ENCODE measurements at regions not wholly inside any gene's neighbourhood (a gene's known extent, or its start where the extent isn't known, plus 50 kb on each side); places are given as distances from the start of the nearest gene placed in this dataset.

- TF ChIP-seq ZBTB20 (tag by site-specific recombination; IDR thresholded peaks at IDR 0.05) (no peak), ZNF18 (tag by site-specific recombination; IDR thresholded peaks at IDR 0.05) (no peak), SALL2 (tag by site-specific recombination; IDR thresholded peaks at IDR 0.05; ENCODE audit: borderline replicate concordance) (no peak), PRDM4 (tag by site-specific recombination; IDR thresholded peaks at IDR 0.05) (no peak), ZNF16 (tag by site-specific recombination; IDR thresholded peaks at IDR 0.05; ENCODE audit: low read depth) (no peak), ZFP3 (tag by site-specific recombination; IDR thresholded peaks at IDR 0.05; ENCODE audit: low read depth) (no peak)
Observed at GRCh38 chr17:6352801-6353560, 81.9 kb downstream of the AIPL1 start (continued).

GRCh38 chr17:6352016-6352415 lies 82.9 kb downstream of the AIPL1 start:
- H3K27ac ChIP-seq (ENCODE audit: extremely low read depth, low read depth, low read length): no peak overlapping the region
- POLR2A ChIA-PET: interaction anchor here (0.7 kb wide), 1 partner anchor 825 kb away, joined by 3 read pairs; no protein-coding TSS in a partner anchor
- H3K36me3 ChIP-seq (ENCODE audit: control insufficient read depth in 2 of 2, insufficient read depth in 1 of 2, low read length in 2 of 2): no peaks in the 10 kb centered on the region
- no peaks in the 10 kb centered on the region for H3K4me1 ChIP-seq (ENCODE audit: control insufficient read depth, insufficient read depth, low read length)
- TF ChIP-seq KLF10 (tag by site-specific recombination; IDR thresholded peaks at IDR 0.05) (no peak), ZNF580 (tag by site-specific recombination; IDR thresholded peaks at IDR 0.05) (no peak), ZNF394 (tag by site-specific recombination; IDR thresholded peaks at IDR 0.05; ENCODE audit: borderline replicate concordance) (no peak), ZSCAN4 (tag by site-specific recombination; IDR thresholded peaks at IDR 0.05) (no peak), ZNF76 (tag by site-specific recombination; IDR thresholded peaks at IDR 0.05; ENCODE audit: borderline replicate concordance, low read depth) (no peak), BCL6B (tag by site-specific recombination; IDR thresholded peaks at IDR 0.05) (no peak), ZNF664 (tag by site-specific recombination; IDR thresholded peaks at IDR 0.05) (no peak), PBX3 (CRISPR knock-in tag; IDR thresholded peaks at IDR 0.05) (no peak), ZNF48 (tag by site-specific recombination; IDR thresholded peaks at IDR 0.05) (no peak)
- H3K4me3 ChIP-seq (ENCODE audit: low read depth, low read length): no peak overlapping the region
- CTCF ChIA-PET: no interaction called here
- no peaks in the 10 kb centered on the region for H3K9me3 ChIP-seq (ENCODE audit: control insufficient read depth, insufficient read depth, low read depth, low read length)
